ENCODE measurements at regions not wholly inside any gene's neighbourhood (a gene's known extent, or its start where the extent isn't known, plus 50 kb on each side); places are given as distances from the start of the nearest gene placed in this dataset.

DNA sequence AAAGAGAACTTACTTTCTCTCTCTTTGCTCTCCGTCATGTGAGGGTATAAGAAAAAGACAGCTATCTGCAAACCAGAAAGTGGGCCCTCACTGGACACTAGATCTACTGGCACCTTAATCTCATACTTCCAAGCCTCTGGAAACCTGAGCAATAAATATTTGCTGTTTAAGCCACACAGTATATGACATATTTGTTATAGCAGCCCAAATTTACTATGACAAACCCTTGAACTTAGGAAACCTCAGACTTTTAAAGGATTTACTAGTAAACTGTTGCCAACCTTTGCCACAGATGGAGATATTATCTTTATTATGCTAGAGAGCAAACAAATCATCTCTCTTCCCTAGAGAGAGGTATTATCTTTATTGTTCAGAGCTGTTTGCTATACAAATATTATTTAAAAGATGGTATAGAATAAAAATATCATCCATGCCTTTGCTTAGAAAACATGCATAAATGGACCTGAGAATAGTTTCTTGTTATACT lies 1446.1 kb downstream of the SLITRK1 start:
- TF ChIP-seq, protein P1, sequence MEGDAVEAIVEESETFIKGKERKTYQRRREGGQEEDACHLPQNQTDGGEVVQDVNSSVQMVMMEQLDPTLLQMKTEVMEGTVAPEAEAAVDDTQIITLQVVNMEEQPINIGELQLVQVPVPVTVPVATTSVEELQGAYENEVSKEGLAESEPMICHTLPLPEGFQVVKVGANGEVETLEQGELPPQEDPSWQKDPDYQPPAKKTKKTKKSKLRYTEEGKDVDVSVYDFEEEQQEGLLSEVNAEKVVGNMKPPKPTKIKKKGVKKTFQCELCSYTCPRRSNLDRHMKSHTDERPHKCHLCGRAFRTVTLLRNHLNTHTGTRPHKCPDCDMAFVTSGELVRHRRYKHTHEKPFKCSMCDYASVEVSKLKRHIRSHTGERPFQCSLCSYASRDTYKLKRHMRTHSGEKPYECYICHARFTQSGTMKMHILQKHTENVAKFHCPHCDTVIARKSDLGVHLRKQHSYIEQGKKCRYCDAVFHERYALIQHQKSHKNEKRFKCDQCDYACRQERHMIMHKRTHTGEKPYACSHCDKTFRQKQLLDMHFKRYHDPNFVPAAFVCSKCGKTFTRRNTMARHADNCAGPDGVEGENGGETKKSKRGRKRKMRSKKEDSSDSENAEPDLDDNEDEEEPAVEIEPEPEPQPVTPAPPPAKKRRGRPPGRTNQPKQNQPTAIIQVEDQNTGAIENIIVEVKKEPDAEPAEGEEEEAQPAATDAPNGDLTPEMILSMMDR (conservative IDR thresholded peaks at IDR 0.05; ENCODE audit: low read depth, low read length): no peak
- TF ChIP-seq EZH2 (IDR thresholded peaks at IDR 0.05; ENCODE audit: low read length, unreplicated experiment): no peak
